GM12878 (cell line): ENCODE measurements at regions not wholly inside any gene's neighbourhood (a gene's known extent, or its start where the extent isn't known, plus 50 kb on each side); places are given as distances from the start of the nearest gene placed in this dataset.
"Not testable (repeated sequence)": the region's sequence is repeated elsewhere in the genome, so short reads cannot be mapped to it uniquely, and the experiment has no call there.

ENCODE experiments used
- ATAC-seq: fragments of 200-7000 bp; cut with Tn5 transposase; 3 replicates; pipeline ENCODE4 v1.9.1; 2020; ENCODE audit warnings: mild to moderate bottlenecking, moderate library complexity
- BruUV-seq: library from RNA; stranded (reverse); fragments of 400-500 nt; replicated peaks from 2 replicates; lab custom pipeline; 2021; lab: Mats Ljungman, UMichigan
- CTCF ChIA-PET: fragments of 300-600 bp; sonication (Branson Sonifier 250); formaldehyde crosslinking; extraction: SDS; loops from one replicate; lab custom pipeline; 2021; ENCODE audit warnings: inconsistent platforms; lab: Yijun Ruan, JAX
- POLR2A ChIA-PET: fragments of 350-600 bp; formaldehyde crosslinking; extraction: SDS; loops from one replicate; lab custom pipeline; 2021; ENCODE audit warnings: inconsistent platforms; lab: Charles Lee
- RAD21 ChIA-PET: fragments of 300-600 bp; sonication (Branson Sonifier 250); formaldehyde crosslinking; loops from one replicate; lab custom pipeline; 2023; ENCODE audit warnings: antibody characterized with exemption; ENCODE audit not compliant: unreplicated experiment; lab: Charles Lee
- SMC1A ChIA-PET: fragments of 300-600 bp; sonication (Branson Sonifier 250); formaldehyde crosslinking; loops from one replicate; lab custom pipeline; 2023; ENCODE audit not compliant: unreplicated experiment, uncharacterized antibody; lab: Charles Lee
- DNase-seq: peaks from one replicate; pipeline ENCODE4 v3.0.0-alpha.2; 2011; ENCODE audit warnings: low read depth, low spot score
- FAIRE-seq: peaks from 3 replicates; lab custom pipeline; 2011; peaks lifted over from hg19 to GRCh38; lab: Jason Lieb, UNC
- H2AFZ ChIP-seq: 2 replicates; pipeline ENCODE4 v1.6.0; 2011; ENCODE audit warnings: low read depth, low read length, control low read depth; ENCODE audit not compliant: control insufficient read depth
- H3K27ac ChIP-seq: 2 replicates; pipeline ENCODE4 v1.5.1; 2011; ENCODE audit warnings: control low read depth; ENCODE audit not compliant: control insufficient read depth, insufficient read depth
- H3K27me3 ChIP-seq, 2 experiments: replicated peaks in 1 of 2; 2 replicates each; pipeline versions ENCODE4 v1.6.0 to v1.6.1; 2011; ENCODE audit warnings: low read length in 1 of 2; ENCODE audit not compliant: control insufficient read depth in 2 of 2, insufficient read depth in 2 of 2
- H3K36me3 ChIP-seq, 2 experiments: 2 replicates each; pipeline ENCODE4 v1.5.1; 2011; ENCODE audit warnings: low read length in 1 of 2; ENCODE audit not compliant: control insufficient read depth in 2 of 2, insufficient read depth in 2 of 2
- H3K4me1 ChIP-seq: 2 replicates; pipeline ENCODE4 v1.6.1; 2011; ENCODE audit warnings: mild to moderate bottlenecking, low read length, moderate library complexity, mixed read lengths; ENCODE audit not compliant: control insufficient read depth, insufficient read depth
- H3K4me2 ChIP-seq: 2 replicates; pipeline ENCODE4 v1.6.0; 2011; ENCODE audit warnings: control low read depth; ENCODE audit not compliant: control insufficient read depth, insufficient read depth
- H3K4me3 ChIP-seq: fragments of 200-600 bp; sonication (generic); 2 replicates; pipeline ENCODE4 v1.5.1; 2016
- H3K79me2 ChIP-seq: 2 replicates; pipeline ENCODE4 v1.6.0; 2011; ENCODE audit warnings: low read length; ENCODE audit not compliant: control insufficient read depth, insufficient read depth
- H3K9ac ChIP-seq: 2 replicates; pipeline ENCODE4 v1.8.0; 2011; ENCODE audit warnings: low read length, control low read depth, mixed read lengths; ENCODE audit not compliant: control insufficient read depth, insufficient read depth
- H3K9me3 ChIP-seq: replicated peaks from 3 replicates; pipeline ENCODE4 v1.5.1; 2011; ENCODE audit warnings: mild to moderate bottlenecking, low read length; ENCODE audit not compliant: control insufficient read depth, insufficient read depth
- H4K20me1 ChIP-seq: 2 replicates; pipeline ENCODE4 v1.6.0; 2011; ENCODE audit not compliant: control insufficient read depth, insufficient read depth
- BMI1 ChIP-seq: fragments of 450-650 bp; IDR thresholded peaks from 2 replicates; pipeline ENCODE4 v1.6.1; 2016; ENCODE audit warnings: mild to moderate bottlenecking, moderate library complexity, borderline replicate concordance
- CBFB ChIP-seq: IDR thresholded peaks from 2 replicates; pipeline ENCODE4 v1.6.1; 2016; ENCODE audit warnings: antibody characterized with exemption, low read depth
- CHD2 ChIP-seq: IDR thresholded peaks from 2 replicates; pipeline ENCODE4 v1.6.1; 2011; ENCODE audit warnings: low read depth, low read length, improper control_type of control experiment, borderline replicate concordance
- CTCF ChIP-seq, 3 experiments: IDR thresholded peaks in 2 of 3; conservative IDR thresholded peaks in 1 of 3; 2 replicates each; pipeline ENCODE4 v1.5.1; 2011; ENCODE audit warnings: low read depth in 3 of 3, low read length in 3 of 3, mild to moderate bottlenecking in 3 of 3, control low read depth in 2 of 3, moderate library complexity in 2 of 3, inconsistent platforms in 1 of 3, mixed read lengths in 1 of 3; ENCODE audit not compliant: control insufficient read depth in 2 of 3, insufficient read depth in 1 of 3; ENCODE audit errors: extremely low read depth in 1 of 3
- EZH2 ChIP-seq: IDR thresholded peaks from 2 replicates; pipeline ENCODE4 v1.6.1; 2012; ENCODE audit warnings: low read depth, mild to moderate bottlenecking, control low read depth, inconsistent platforms, low read length, borderline replicate concordance; ENCODE audit not compliant: control insufficient read depth
- GABPA ChIP-seq: IDR thresholded peaks from 2 replicates; pipeline ENCODE4 v1.6.1; 2014; ENCODE audit warnings: antibody characterized with exemption, low read depth, mild to moderate bottlenecking, inconsistent platforms
- GATAD2B ChIP-seq: fragments of 450-650 bp; conservative IDR thresholded peaks from 2 replicates; pipeline ENCODE4 v1.6.1; 2017; ENCODE audit warnings: low read depth, mild to moderate bottlenecking, moderate library complexity
- HDGF ChIP-seq: fragments of 450-650 bp; IDR thresholded peaks from 2 replicates; pipeline ENCODE4 v1.6.1; 2016; ENCODE audit warnings: antibody characterized with exemption
- JUND ChIP-seq: IDR thresholded peaks from 2 replicates; pipeline ENCODE4 v1.6.1; 2012; ENCODE audit warnings: low read depth, mild to moderate bottlenecking, low read length, improper control_type of control experiment, moderate library complexity
- SMC3 ChIP-seq: IDR thresholded peaks from 2 replicates; pipeline ENCODE4 v1.6.1; 2011; ENCODE audit warnings: low read length, improper control_type of control experiment, borderline replicate concordance
- STAT3 ChIP-seq: IDR thresholded peaks from 2 replicates; pipeline ENCODE4 v1.6.1; 2011; ENCODE audit warnings: low read depth, low read length, improper control_type of control experiment
- TAF1 ChIP-seq: IDR thresholded peaks from 2 replicates; pipeline ENCODE4 v1.6.1; 2011; ENCODE audit warnings: mild to moderate bottlenecking, low read depth, low read length, borderline replicate concordance
- YBX1 ChIP-seq: fragments of 450-650 bp; IDR thresholded peaks from 2 replicates; pipeline ENCODE4 v1.6.1; 2016; ENCODE audit warnings: antibody characterized with exemption
- ZNF274 ChIP-seq: IDR thresholded peaks from one replicate; pipeline ENCODE4 v1.8.0; 2011; ENCODE audit not compliant: insufficient read length, insufficient read depth
- WGBS: methylation state at CpG from one replicate; pipeline ENCODE4 v1.1.6; 2016; ENCODE audit warnings: low lambda C conversion rate; ENCODE audit not compliant: insufficient replicate concordance, insufficient coverage; ENCODE audit errors: missing lambda C conversion rate; 5-methylcytosine and 5-hydroxymethylcytosine counted together
- in situ Hi-C: fragments of 300-500 bp; cut with MboI; formaldehyde crosslinking; loops from 9 replicates; pipeline ENCODE4 v1.14.3; 2018; ENCODE audit warnings: mixed read lengths
- intact Hi-C: fragments of 100-400 bp; cut with micrococcal nuclease; formaldehyde crosslinking; loops from one replicate; pipeline ENCODE4 v1.14.2; 2022; ENCODE audit not compliant: unreplicated experiment
- TF ChIP-seq, protein P1 (sequence below): IDR thresholded peaks from 2 replicates; pipeline ENCODE4 v1.6.1; 2011; ENCODE audit warnings: low read depth, low read length, improper control_type of control experiment, borderline replicate concordance

- Histone ChIP-seq H3K79me2 (no peaks in the 10 kb centered on the region), H3K27me3 (no peaks in the 10 kb centered on the region), H3K4me3 (no peak overlapping the region), H3K9ac (no peak overlapping the region), H2AFZ (no peak overlapping the region), H3K36me3 (no peaks in the 10 kb centered on the region), H4K20me1 (no peaks in the 10 kb centered on the region), H3K4me2 (no peak overlapping the region), H3K9me3 (no peaks in the 10 kb centered on the region), H3K27ac (no peak overlapping the region), H3K4me1 (no peaks in the 10 kb centered on the region)
- RAD21 ChIA-PET: no interaction called here
- in situ Hi-C loops (no loop called here), intact Hi-C loops (no loop called here)
- no peak for ATAC-seq
- no peak for FAIRE-seq
- POLR2A ChIA-PET: no interaction called here
- BruUV-seq: no TSS peak
- CTCF ChIA-PET: no interaction called here
- TF ChIP-seq SMC3: no peak
- no peak for TF ChIP-seq JUND
- TF ChIP-seq GATAD2B: no peak
- no peak for TF ChIP-seq CHD2
- no peak for TF ChIP-seq CBFB
- no peak for TF ChIP-seq STAT3
- TF ChIP-seq EZH2: no peak
- no peak for TF ChIP-seq ZNF274
- no peak for TF ChIP-seq TAF1
- TF ChIP-seq, protein P1, sequence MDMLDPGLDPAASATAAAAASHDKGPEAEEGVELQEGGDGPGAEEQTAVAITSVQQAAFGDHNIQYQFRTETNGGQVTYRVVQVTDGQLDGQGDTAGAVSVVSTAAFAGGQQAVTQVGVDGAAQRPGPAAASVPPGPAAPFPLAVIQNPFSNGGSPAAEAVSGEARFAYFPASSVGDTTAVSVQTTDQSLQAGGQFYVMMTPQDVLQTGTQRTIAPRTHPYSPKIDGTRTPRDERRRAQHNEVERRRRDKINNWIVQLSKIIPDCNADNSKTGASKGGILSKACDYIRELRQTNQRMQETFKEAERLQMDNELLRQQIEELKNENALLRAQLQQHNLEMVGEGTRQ: no peak
- TF ChIP-seq BMI1: no peak
- TF ChIP-seq HDGF: no peak
- no peak for TF ChIP-seq YBX1
- no peak for TF ChIP-seq CTCF (IDR thresholded peaks at IDR 0.05 in 2 of 3, conservative IDR thresholded peaks at IDR 0.05 in 1 of 3; ENCODE audit: control insufficient read depth in 2 of 3, extremely low read depth in 1 of 3, insufficient read depth in 1 of 3, low read depth in 3 of 3, low read length in 3 of 3)
- TF ChIP-seq GABPA: no peak
- DNase-seq: no peak
- SMC1A ChIA-PET: no interaction called here
These were observed 340.1 kb downstream of the ABCC12 start for GRCh38 chr16:47815655-47816054.

DNA sequence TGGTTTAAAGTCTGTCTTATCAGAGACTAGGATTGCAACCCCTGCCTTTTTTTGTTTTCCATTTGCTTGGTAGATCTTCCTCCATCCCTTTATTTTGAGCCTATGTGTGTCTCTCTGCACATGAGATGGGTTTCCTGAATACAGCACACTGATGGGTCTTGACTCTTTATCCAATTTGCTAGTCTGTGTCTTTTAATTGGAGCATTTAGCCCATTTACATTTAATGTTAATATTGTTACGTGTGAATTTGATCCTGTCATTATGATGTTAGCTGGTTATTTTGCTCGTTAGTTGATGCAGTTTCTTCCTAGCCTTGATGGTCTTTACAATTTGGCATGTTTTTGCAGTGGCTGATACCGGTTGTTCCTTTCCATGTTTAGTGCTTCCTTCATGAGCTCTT, 344.0 kb downstream of the ABCC12 start:
- H3K9ac ChIP-seq, H3K79me2 ChIP-seq, H3K4me2 ChIP-seq, H3K4me3 ChIP-seq, FAIRE-seq, H2AFZ ChIP-seq, H3K27me3 ChIP-seq, H3K27ac ChIP-seq, in situ Hi-C loops, ATAC-seq, BruUV-seq, H3K9me3 ChIP-seq, SMC1A ChIA-PET, H3K4me1 ChIP-seq, CTCF ChIA-PET, H3K36me3 ChIP-seq, DNase-seq, H4K20me1 ChIP-seq, intact Hi-C loops, RAD21 ChIA-PET, POLR2A ChIA-PET: not testable (repeated sequence)
- WGBS: 59% methylated on average over 2 of the region's 3 CpGs
